ENCODE measurements at regions not wholly inside any gene's neighbourhood (a gene's known extent, or its start where the extent isn't known, plus 50 kb on each side); places are given as distances from the start of the nearest gene placed in this dataset.

- H3K4me1 ChIP-seq = no peaks in the 10 kb centered on the region
- no peaks in the 10 kb centered on the region for H3K36me3 ChIP-seq
- H3K27ac ChIP-seq = no peak overlapping the region
- intact Hi-C loops (cut with DNase I) = no loop called here
- TF ChIP-seq CTCF (IDR thresholded peaks at IDR 0.05) = no peak
- no peaks in the 10 kb centered on the region for H3K9me3 ChIP-seq
- no peak for DNase-seq
- H3K27me3 ChIP-seq = no peaks in the 10 kb centered on the region
- no peak overlapping the region for H3K4me3 ChIP-seq
- ATAC-seq = no peak
- WGBS, 2 donors = 98 to 100% methylated on average over 1 of the region's 1 CpG
These were observed 726.6 kb downstream of the LTN1 start for GRCh38 chr21:28266061-28266460.

- no peak overlapping the region for H3K27ac ChIP-seq
- no peaks in the 10 kb centered on the region for H3K27me3 ChIP-seq
- H3K36me3 ChIP-seq = no peaks in the 10 kb centered on the region
- no peak for ATAC-seq
- TF ChIP-seq CTCF (IDR thresholded peaks at IDR 0.05) = no peak
- H3K4me3 ChIP-seq = no peak overlapping the region
- H3K9me3 ChIP-seq = no peaks in the 10 kb centered on the region
- no peaks in the 10 kb centered on the region for H3K4me1 ChIP-seq
- WGBS, 2 donors = 90 to 96% methylated on average over 4 of the region's 4 CpGs
- DNase-seq = no peak
- intact Hi-C loops (cut with DNase I) = no loop called here
These were observed 728.7 kb downstream of the LTN1 start for GRCh38 chr21:28263974-28264373.

- peaks cover 0 to 9% (median 0%) of the 10 kb centered on the region in 9 donors for H3K4me1 ChIP-seq
- H3K4me3 ChIP-seq = no peak overlapping the region
- no peak for TF ChIP-seq CTCF (IDR thresholded peaks at IDR 0.05)
- no peaks in the 10 kb centered on the region for H3K36me3 ChIP-seq
- H3K27ac ChIP-seq = no peak overlapping the region
- H3K27me3 ChIP-seq = no peaks in the 10 kb centered on the region
- intact Hi-C loops (cut with DNase I) = no loop called here
- H3K9me3 ChIP-seq = no peaks in the 10 kb centered on the region
- DNase-seq = no peak
- WGBS, 2 donors = 41 to 47% methylated on average over 1 of the region's 1 CpG
- no peak for ATAC-seq
These were observed 731.4 kb downstream of the LTN1 start for GRCh38 chr21:28261298-28261697.

GRCh38 chr21:28257276-28257675, 735.4 kb downstream of the LTN1 start:
- peak overlapping the region in 2 of 10 donors; percentile 4 for H3K27ac ChIP-seq
- H3K36me3 ChIP-seq = no peaks in the 10 kb centered on the region
- no peak for TF ChIP-seq CTCF (IDR thresholded peaks at IDR 0.05)
- ATAC-seq = no peak
- intact Hi-C loops (cut with DNase I) = no loop called here
- H3K4me3 ChIP-seq = no peak overlapping the region
- no peak for DNase-seq
- H3K4me1 ChIP-seq = peaks cover 0 to 11% (median 0%) of the 10 kb centered on the region in 9 donors
- H3K9me3 ChIP-seq = no peaks in the 10 kb centered on the region
- WGBS, 2 donors = 40 to 44% methylated on average over 3 of the region's 3 CpGs
- no peaks in the 10 kb centered on the region for H3K27me3 ChIP-seq

Measured in heart right ventricle (tissue), 16 donors.